Pulmonary artery endothelial cell (primary cell): ENCODE measurements at regions not wholly inside any gene's neighbourhood (a gene's known extent, or its start where the extent isn't known, plus 50 kb on each side); places are given as distances from the start of the nearest gene placed in this dataset.

Experiments used
- DNase-seq: peaks from one replicate; pipeline ENCODE4 v3.0.0-alpha.2; 2011; ENCODE audit warnings: low read depth, low spot score

DNA sequence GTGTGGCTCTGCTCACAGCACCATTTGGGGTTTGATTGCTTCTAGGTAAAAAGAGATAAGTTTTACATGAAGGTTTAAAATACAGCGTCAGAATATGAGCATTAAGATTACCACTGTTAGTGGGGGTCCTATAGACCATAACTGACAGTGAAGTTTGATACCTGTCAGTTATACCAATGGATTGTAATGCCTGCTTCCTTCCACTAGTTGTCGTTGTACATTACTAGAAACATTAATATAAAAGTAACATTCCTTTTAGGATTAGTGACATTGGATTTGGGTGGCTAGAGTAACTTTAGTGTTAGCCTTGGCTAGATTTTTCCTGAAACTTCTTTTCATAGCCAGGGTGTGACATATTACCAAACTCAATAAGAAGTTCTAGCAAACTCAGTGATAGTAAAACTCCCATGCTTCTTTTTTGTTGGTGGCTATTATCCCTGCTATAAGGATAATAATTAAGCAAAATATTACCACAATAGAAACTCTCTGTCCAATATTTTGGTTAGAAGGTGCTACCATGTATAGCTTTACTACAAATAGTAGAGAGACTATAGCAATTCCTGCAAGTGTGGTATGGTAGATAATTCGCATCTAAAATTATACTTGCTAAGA is 57.1 kb downstream of the FAM181B start:
- DNase-seq: no peak

DNA sequence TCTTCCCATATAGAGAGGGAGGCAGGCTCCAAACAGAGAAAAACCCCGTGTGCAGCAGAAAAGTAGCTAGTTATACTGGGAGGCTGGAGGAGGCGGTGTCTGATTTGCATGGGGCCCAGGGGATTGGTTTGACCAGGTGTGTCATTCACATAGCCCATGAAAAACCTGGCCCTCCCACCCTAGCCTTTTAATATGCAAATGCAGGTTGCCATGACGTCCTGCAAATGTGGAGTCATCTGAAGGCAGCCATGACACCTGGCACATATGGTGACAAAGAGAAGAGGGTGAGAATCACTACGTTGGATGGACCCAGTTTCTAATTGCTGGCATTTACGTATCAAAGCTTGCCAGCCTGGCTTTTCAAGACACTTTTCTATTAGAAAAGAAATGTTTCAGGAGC is 57.8 kb downstream of the FAM181B start:
- DNase-seq: no peak

- DNase-seq: no peak
These were observed 60.0 kb downstream of the FAM181B start for GRCh38 chr11:82673631-82674030.

- no peak for DNase-seq
These were observed 62.2 kb downstream of the FAM181B start for GRCh38 chr11:82671451-82671850.

GRCh38 chr11:82663535-82663934 is 70.1 kb downstream of the FAM181B start:
- DNase-seq: no peak

GRCh38 chr11:82653752-82654151 is 79.9 kb downstream of the FAM181B start:
- DNase-seq: no peak

GRCh38 chr11:82639251-82639650 is 94.4 kb downstream of the FAM181B start:
- no peak for DNase-seq

DNA sequence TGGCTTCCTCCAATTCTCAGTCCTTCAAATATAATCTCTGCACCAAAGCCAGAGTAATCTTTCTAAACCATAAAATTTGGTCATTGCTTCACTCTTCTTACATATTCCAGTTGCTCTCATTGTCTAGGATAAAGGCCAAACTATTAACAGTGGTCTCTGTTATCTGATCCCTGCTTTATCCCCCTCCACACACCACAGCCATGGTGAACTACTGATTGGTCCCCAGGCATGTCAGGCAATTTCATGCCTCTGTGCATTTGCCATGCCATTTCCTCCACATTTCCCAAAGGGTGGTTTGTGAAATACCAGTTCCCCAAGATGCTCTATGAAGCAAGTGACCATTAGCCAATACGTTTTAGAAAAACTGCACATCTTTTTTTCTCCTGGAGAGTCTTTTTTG is 97.0 kb downstream of the FAM181B start:
- no peak for DNase-seq

DNA sequence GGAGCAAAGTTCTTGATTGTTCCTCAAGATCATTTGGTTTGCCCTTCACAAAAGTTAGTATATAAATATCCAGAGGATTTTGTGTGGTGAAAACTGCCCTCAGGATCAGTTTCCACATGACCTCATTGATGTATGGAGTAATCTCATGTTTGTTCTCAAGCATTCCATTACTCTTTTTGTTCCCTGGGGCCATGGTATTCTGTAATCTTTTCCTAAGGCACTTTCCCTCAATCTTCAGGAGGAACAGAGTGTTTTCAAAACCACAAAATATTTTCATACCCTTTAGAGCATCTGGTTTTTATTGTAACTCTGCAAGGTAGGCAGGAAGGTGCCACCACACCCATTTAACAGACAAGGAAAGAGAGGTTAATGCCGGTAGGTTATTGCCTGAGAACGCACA is 99.6 kb downstream of the FAM181B start:
- no peak for DNase-seq

DNA sequence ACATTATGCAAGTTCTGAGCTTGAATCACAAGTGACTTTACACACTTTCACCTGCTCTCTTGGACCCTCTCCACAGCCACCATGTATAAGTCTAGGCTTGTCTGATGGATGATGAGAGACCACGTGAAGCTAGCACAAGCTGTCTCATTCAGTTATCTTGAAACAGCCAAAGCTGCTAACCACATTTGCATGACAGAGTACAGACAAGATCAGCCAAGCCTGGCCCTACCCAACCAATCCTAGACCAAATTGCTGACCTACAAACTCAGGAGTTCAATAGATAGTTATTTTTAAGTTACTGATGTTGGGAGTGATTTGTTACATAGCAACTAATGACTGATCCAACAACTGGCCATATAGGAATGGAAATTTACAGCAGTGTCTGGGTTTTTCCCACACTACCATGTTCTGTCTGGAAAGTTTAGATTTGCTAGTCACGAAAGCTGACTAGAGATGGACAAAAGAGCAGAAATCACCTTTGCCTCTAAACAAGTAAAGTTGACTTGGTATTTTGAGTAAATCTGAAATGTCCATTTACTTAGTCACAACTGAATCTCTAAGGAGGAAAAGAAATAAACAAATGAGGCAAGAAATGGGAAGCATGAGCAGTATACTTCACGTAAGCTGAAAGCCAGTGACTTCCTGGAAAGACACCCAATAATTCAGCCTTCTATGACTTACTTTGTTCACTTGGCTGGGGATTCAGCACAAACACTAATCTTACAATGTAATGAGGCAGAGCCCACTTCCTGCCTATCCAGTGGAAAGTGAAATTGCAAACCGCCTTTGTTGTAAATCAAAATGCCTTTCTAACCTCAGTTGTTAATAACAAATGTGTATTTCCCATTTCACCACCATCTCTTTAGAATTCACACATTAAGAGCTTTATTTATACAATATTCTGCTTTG is 101.7 kb downstream of the FAM181B start:
- no peak for DNase-seq

GRCh38 chr11:82610671-82611070 is 123.0 kb downstream of the FAM181B start:
- no peak for DNase-seq

DNA sequence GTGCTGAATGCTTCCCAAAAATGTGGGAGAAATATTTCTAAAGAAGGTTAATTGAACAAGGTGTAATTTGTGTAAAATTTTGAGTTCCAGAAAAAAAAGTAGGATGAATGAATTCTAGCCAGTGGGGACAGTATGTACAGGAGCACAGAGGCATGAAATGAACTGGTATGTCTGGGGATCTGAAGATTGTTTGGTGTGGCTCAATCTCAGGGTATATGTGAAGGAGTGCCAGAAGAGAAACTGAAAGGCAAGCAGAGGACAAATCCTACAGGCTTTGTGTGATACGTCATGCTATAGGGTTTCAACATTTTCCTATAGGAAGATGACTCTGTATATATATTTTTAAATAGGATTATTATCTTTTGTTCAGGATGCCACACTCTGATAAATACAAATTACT is 126.9 kb downstream of the FAM181B start:
- DNase-seq: no peak

- no peak for DNase-seq
These were observed 132.0 kb downstream of the FAM181B start for GRCh38 chr11:82601711-82602110.

DNA sequence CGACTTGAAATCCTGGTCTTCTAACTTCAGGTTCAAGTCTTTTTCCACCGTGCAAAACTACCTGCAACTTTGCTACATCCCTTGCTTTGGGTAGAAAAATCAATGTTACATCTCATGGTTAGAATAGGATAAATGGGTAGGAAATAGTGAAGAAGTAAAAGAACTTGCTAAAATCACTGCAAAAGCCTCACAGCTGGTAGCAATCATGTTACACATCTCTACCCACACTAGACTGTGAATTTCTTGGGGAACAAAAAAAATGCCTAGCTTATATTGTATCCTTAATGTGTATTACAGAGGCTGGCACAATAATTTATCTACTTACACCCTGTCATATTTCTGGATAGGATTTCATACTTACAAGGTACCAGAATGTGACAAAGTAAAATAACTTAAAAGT is 133.8 kb downstream of the FAM181B start:
- DNase-seq: no peak

DNA sequence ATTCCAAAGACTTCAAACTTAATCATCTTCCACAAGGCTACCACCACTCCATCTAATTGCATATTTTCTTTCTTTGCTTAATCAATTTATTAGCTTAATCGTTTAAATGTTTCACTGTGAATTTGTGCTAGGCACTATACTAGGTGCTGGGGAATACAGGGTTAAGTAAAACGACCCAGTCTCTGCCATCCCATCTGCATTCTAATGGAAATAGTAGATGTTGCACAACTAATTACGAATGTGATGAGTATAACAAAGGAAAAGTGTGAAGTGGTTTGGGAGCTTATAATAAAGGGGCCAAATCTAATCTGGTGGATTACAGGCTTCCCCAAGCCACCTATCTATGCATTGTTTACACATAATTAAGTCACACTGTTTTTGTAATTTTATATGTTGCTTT is 147.1 kb downstream of the FAM181B start:
- DNase-seq: no peak

- DNase-seq: no peak
These were observed 156.4 kb downstream of the FAM181B start for GRCh38 chr11:82577246-82577645.

DNA sequence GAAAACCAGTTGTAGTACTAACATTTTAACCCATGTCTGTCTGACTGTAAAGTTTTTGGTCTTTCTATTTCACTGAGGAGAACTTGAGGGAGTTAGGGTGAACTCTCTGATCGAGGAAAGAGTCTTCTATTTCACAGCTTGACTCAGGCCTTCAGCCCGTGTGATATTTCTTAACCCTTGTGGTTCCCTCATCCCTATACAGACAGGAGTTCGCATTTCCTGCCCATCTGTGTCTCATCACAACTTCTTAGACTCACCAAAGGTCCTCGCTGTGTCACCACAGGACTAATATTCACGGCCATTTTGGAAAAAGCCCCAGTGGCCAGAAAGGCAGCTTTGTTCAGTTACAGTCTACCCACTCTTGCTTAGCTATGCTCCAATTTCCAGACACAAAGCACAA is 172.8 kb downstream of the FAM181B start:
- DNase-seq: no peak

DNA sequence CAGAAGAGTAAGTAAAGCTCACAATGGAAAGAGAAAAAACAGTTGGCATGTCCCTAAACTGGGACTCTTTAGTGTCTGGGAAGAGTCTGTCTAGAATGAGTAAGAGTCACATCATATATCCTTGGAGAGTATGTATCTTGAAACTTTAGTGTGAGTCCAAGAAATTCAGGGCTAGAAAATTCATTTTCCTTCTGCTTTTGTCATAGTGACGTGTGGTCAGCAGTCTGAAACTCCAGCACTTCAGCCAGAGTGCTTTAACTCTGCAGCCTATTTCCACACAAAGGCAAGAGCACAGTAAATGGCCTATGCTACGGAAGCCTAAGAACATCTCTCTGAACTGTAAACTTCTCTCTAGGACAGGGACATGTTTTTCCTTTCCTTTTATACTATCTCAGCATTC is 174.1 kb downstream of the FAM181B start:
- DNase-seq: no peak

DNA sequence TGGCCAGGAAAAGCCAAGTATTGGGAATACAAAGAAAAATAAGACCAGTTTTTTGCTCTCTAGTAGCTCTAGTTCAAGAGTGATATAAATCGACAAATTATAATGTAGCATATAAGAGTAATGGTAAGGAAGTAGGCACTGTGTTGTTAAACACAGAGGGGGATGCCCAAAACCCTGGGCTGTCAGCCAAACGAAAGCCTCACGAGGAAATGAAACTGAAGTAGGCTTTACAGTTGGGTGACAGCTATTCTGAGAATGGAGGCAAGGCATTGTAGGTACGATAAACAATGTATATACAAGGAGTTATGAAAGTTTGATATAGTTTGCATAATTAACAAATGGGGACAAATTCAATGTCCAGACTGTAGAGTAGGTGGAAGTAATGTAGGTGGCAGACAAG is 176.4 kb downstream of the FAM181B start:
- DNase-seq: no peak

GRCh38 chr11:82556210-82556609 is 177.5 kb downstream of the FAM181B start:
- no peak for DNase-seq

DNA sequence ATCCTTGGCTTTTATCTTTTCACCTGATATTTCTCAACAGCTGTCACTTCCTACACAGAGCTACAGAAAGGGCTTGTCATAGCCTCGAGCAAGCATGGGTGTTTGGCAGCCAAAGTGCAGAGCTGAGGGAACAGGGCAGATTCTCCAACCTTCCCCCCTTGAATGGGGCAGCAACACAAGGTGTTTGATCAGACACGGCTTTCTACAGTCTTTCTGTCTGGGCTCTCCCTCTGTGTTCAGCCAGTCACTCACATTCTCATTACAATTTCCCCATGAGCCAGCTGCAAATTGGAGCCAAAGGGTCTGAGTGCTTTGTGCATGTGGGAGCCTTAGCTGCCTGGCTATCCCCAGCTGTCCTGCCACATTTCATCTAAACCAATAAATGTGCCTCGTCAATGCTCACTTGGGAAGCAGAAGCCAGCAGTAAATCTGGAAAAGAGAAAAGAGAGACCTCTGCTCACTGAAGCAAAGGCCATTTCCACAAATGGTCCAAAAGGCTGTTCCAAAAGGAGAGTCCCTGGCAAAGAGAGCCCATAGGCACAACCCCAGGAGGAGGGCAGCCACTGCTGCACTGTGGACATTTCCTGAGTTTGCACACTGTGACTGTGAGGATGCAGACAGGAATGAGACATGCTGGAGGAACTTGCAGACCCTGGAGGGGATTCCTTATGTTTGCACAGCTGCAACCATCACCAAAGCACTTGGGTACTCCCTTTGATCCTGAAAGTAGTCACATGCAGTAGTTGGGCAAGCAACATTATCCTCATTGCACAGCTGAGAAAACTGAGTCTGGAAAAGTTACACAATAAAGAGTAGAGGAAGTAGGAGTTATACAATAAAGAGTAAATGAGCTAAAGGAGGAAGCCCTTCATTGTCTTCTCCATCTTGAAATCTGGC is 186.8 kb downstream of the FAM181B start:
- DNase-seq: no peak

DNA sequence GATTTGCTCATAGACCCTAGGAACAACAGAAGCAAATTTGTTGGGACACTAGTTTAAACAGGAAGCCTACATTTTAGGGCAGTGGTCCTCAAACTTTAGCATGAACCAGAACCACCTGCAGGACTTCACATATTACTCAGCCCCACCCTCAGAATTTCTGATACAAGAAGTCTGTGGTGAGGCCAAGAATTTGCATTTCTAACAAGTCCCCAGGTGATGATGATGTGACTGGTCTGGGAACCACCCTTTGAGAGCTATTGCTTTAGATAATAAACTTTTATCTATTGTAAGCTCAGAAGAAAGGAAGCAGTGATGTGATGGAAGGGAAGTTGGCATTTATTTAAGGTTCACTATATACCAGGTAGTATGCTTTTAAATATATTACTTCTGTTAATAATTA is 194.0 kb downstream of the FAM181B start:
- DNase-seq: no peak
